Glutamatergic neuron (in vitro differentiated cells): ENCODE measurements at regions not wholly inside any gene's neighbourhood (a gene's known extent, or its start where the extent isn't known, plus 50 kb on each side); places are given as distances from the start of the nearest gene placed in this dataset.
"Not testable (repeated sequence)": the region's sequence is repeated elsewhere in the genome, so short reads cannot be mapped to it uniquely, and the experiment has no call there.

Source experiments
- DNase-seq: peaks from one replicate; pipeline ENCODE4 v3.0.0; 2022
- H3K27ac Mint-ChIP-seq: one replicate; pipeline ENCODE4 v1.8.0; 2020; ENCODE audit warnings: mild to moderate bottlenecking, mixed read lengths, inconsistent platforms; ENCODE audit not compliant: unreplicated experiment
- H3K27me3 Mint-ChIP-seq: one replicate; pipeline ENCODE4 v1.8.0; 2020; ENCODE audit warnings: mild to moderate bottlenecking, moderate library complexity, mixed read lengths, inconsistent platforms; ENCODE audit not compliant: unreplicated experiment
- H3K36me3 Mint-ChIP-seq: one replicate; pipeline ENCODE4 v1.8.0; 2020; ENCODE audit warnings: mild to moderate bottlenecking, mixed read lengths, inconsistent platforms; ENCODE audit not compliant: unreplicated experiment
- H3K4me1 Mint-ChIP-seq: one replicate; pipeline ENCODE4 v1.8.0; 2020; ENCODE audit warnings: mild to moderate bottlenecking, low read depth, mixed read lengths, inconsistent platforms; ENCODE audit not compliant: unreplicated experiment
- H3K4me3 Mint-ChIP-seq: one replicate; pipeline ENCODE4 v1.8.0; 2020; ENCODE audit warnings: mild to moderate bottlenecking, mixed read lengths, inconsistent platforms; ENCODE audit not compliant: unreplicated experiment
- H3K9me3 Mint-ChIP-seq: one replicate; pipeline ENCODE4 v1.8.0; 2020; ENCODE audit warnings: mild to moderate bottlenecking, moderate library complexity, mixed read lengths, inconsistent platforms; ENCODE audit not compliant: unreplicated experiment
- CTCF ChIP-seq: fragments of 200-600 bp; sonication (generic); IDR thresholded peaks from one replicate; pipeline ENCODE4 v1.5.0; 2021; ENCODE audit not compliant: partially characterized antibody, unreplicated experiment

GRCh38 chr4:148922497-148922896, 480.3 kb upstream of the NR3C2 start:
- DNase-seq = no peak
- Mint-ChIP-seq H3K27ac (no peak overlapping the region), H3K4me1 (no peaks in the 10 kb centered on the region), H3K9me3 (no peaks in the 10 kb centered on the region), H3K27me3 (no peaks in the 10 kb centered on the region), H3K36me3 (no peaks in the 10 kb centered on the region), H3K4me3 (no peak overlapping the region)
- no peak for TF ChIP-seq CTCF

GRCh38 chr4:148914734-148915133, 472.5 kb upstream of the NR3C2 start:
- Mint-ChIP-seq H3K4me1 (peaks cover 6% of the 10 kb centered on the region), H3K27ac (no peak overlapping the region), H3K4me3 (no peak overlapping the region), H3K27me3 (peaks cover 4% of the 10 kb centered on the region), H3K9me3 (peaks cover 7% of the 10 kb centered on the region), H3K36me3 (no peaks in the 10 kb centered on the region)
- no peak for TF ChIP-seq CTCF
- DNase-seq = no peak

- no peaks in the 10 kb centered on the region for H3K36me3 Mint-ChIP-seq
- H3K4me3 Mint-ChIP-seq = no peak overlapping the region
- no peak overlapping the region for H3K27ac Mint-ChIP-seq
- peaks cover 7% of the 10 kb centered on the region for H3K9me3 Mint-ChIP-seq
- DNase-seq = no peak
- peaks cover 4% of the 10 kb centered on the region for H3K27me3 Mint-ChIP-seq
- TF ChIP-seq CTCF = no peak
- peaks cover 6% of the 10 kb centered on the region for H3K4me1 Mint-ChIP-seq
Observed at GRCh38 chr4:148914301-148914700, 472.1 kb upstream of the NR3C2 start.

GRCh38 chr4:148903388-148903787, 461.2 kb upstream of the NR3C2 start:
- no peak overlapping the region for H3K27ac Mint-ChIP-seq
- no peaks in the 10 kb centered on the region for H3K4me1 Mint-ChIP-seq
- peaks cover 6% of the 10 kb centered on the region for H3K9me3 Mint-ChIP-seq
- H3K27me3 Mint-ChIP-seq = no peaks in the 10 kb centered on the region
- no peak for DNase-seq
- H3K4me3 Mint-ChIP-seq = no peak overlapping the region
- peaks cover 8% of the 10 kb centered on the region for H3K36me3 Mint-ChIP-seq
- no peak for TF ChIP-seq CTCF

- TF ChIP-seq CTCF = no peak
- Mint-ChIP-seq H3K36me3 (peaks cover 13% of the 10 kb centered on the region), H3K4me3 (no peak overlapping the region), H3K4me1 (no peaks in the 10 kb centered on the region), H3K27ac (no peak overlapping the region), H3K9me3 (peaks cover 9% of the 10 kb centered on the region), H3K27me3 (no peaks in the 10 kb centered on the region)
- no peak for DNase-seq
Observed at GRCh38 chr4:148901075-148901705, 459.0 kb upstream of the NR3C2 start.

- not testable (repeated sequence) for H3K27ac Mint-ChIP-seq, DNase-seq, H3K4me1 Mint-ChIP-seq, H3K9me3 Mint-ChIP-seq, H3K27me3 Mint-ChIP-seq, H3K4me3 Mint-ChIP-seq
- peaks cover 13% of the 10 kb centered on the region for H3K36me3 Mint-ChIP-seq
Observed at GRCh38 chr4:148898139-148898538, 455.9 kb upstream of the NR3C2 start.
